GM21786 (cell line): ENCODE measurements at regions not wholly inside any gene's neighbourhood (a gene's known extent, or its start where the extent isn't known, plus 50 kb on each side); places are given as distances from the start of the nearest gene placed in this dataset.

Source experiments
- ATAC-seq: cut with Tn5 transposase; IDR thresholded peaks from one replicate; pipeline ENCODE4 v1.9.1; 2021; ENCODE audit not compliant: unreplicated experiment

GRCh38 chr17:413706-414380 lies 61.2 kb upstream of the RPH3AL start:
- no peak for ATAC-seq

- ATAC-seq = no peak
These were observed 60.4 kb upstream of the RPH3AL start for GRCh38 chr17:413016-413350.

- no peak for ATAC-seq
These were observed 59.8 kb upstream of the RPH3AL start for GRCh38 chr17:412211-413015.

- ATAC-seq = no peak
These were observed 59.0 kb upstream of the RPH3AL start for GRCh38 chr17:411421-412120.

- ATAC-seq = peak; percentile 8
These were observed 58.2 kb upstream of the RPH3AL start for GRCh38 chr17:410543-411401.

- ATAC-seq = peak; percentile 77
These were observed 57.4 kb upstream of the RPH3AL start for GRCh38 chr17:409848-410542.

GRCh38 chr17:409308-409847 lies 56.8 kb upstream of the RPH3AL start:
- peak; percentile 5 for ATAC-seq

- no peak for ATAC-seq
These were observed 52.1 kb upstream of the RPH3AL start for GRCh38 chr17:404703-405102.
